ENCODE measurements at regions not wholly inside any gene's neighbourhood (a gene's known extent, or its start where the extent isn't known, plus 50 kb on each side); places are given as distances from the start of the nearest gene placed in this dataset.

DNA sequence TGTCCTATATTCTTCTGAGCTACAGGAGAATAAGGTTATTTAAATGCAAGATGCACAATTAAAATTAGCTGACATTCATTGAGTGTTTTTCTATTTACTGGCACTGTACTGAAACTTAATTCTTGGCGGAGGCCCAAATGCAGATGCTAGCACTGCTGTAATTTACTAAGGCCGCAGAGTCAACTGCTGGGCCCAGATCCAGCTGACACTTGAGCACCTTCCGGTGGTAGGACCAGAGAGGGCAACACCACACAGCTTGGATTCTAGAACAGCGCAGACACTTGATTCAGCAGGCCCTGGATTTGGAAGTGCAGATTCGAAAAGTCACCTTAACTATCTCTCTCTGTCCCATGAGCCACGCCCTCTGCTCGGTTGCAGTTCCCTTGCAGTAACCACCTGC lies 228.6 kb upstream of the TMEM72 start:
- no peak for TF ChIP-seq EZH2 (IDR thresholded peaks at IDR 0.05; ENCODE audit: borderline replicate concordance, insufficient read depth, low read depth, low read length, poor library complexity, severe bottlenecking)
- TF ChIP-seq, protein P1, sequence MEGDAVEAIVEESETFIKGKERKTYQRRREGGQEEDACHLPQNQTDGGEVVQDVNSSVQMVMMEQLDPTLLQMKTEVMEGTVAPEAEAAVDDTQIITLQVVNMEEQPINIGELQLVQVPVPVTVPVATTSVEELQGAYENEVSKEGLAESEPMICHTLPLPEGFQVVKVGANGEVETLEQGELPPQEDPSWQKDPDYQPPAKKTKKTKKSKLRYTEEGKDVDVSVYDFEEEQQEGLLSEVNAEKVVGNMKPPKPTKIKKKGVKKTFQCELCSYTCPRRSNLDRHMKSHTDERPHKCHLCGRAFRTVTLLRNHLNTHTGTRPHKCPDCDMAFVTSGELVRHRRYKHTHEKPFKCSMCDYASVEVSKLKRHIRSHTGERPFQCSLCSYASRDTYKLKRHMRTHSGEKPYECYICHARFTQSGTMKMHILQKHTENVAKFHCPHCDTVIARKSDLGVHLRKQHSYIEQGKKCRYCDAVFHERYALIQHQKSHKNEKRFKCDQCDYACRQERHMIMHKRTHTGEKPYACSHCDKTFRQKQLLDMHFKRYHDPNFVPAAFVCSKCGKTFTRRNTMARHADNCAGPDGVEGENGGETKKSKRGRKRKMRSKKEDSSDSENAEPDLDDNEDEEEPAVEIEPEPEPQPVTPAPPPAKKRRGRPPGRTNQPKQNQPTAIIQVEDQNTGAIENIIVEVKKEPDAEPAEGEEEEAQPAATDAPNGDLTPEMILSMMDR (IDR thresholded peaks at IDR 0.05), result no peak

Measured in B cell (primary cell).